NCI-H82 (cell line): ENCODE measurements at regions not wholly inside any gene's neighbourhood (a gene's known extent, or its start where the extent isn't known, plus 50 kb on each side); places are given as distances from the start of the nearest gene placed in this dataset.
A peak's percentile ranks its signal among the peaks of the same experiment; 100 is the strongest.

ENCODE experiments used
- DNase-seq: peaks from one replicate; lab custom pipeline; 2025; lab: John Stamatoyannopoulos, UW

GRCh38 chr1:39107341-39108290 lies 81.5 kb downstream of the NDUFS5 start:
- no peak for DNase-seq

GRCh38 chr1:39109644-39110043 lies 83.5 kb downstream of the NDUFS5 start:
- DNase-seq: no peak

GRCh38 chr1:39110325-39110851 lies 84.2 kb downstream of the NDUFS5 start:
- DNase-seq: no peak

- DNase-seq: no peak
Measured at GRCh38 chr1:39110882-39111281, 84.7 kb downstream of the NDUFS5 start.

- no peak for DNase-seq
Measured at GRCh38 chr1:39113109-39113743, 87.1 kb downstream of the NDUFS5 start.

- no peak for DNase-seq
Measured at GRCh38 chr1:39115271-39116110, 89.0 kb upstream of the MACF1 start.

- no peak for DNase-seq
Measured at GRCh38 chr1:39116116-39116607, 88.3 kb upstream of the MACF1 start.

- no peak for DNase-seq
Measured at GRCh38 chr1:39116860-39117728, 87.4 kb upstream of the MACF1 start.

- no peak for DNase-seq
Measured at GRCh38 chr1:39117899-39118450, 86.5 kb upstream of the MACF1 start.

- no peak for DNase-seq
Measured at GRCh38 chr1:39122056-39122455, 82.4 kb upstream of the MACF1 start.

- DNase-seq: no peak
Measured at GRCh38 chr1:39124282-39124681, 80.2 kb upstream of the MACF1 start.

- peak; percentile 26 for DNase-seq
Measured at GRCh38 chr1:39127513-39127912, 77.0 kb upstream of the MACF1 start.

- no peak for DNase-seq
Measured at GRCh38 chr1:39128126-39128525, 76.4 kb upstream of the MACF1 start.

GRCh38 chr1:39128959-39129358 lies 75.5 kb upstream of the MACF1 start:
- DNase-seq: no peak

- DNase-seq: peak; percentile 33
Measured at GRCh38 chr1:39129514-39129913, 75.0 kb upstream of the MACF1 start.

- no peak for DNase-seq
Measured at GRCh38 chr1:39130325-39130724, 74.2 kb upstream of the MACF1 start.

- no peak for DNase-seq
Measured at GRCh38 chr1:39131940-39132339, 72.6 kb upstream of the MACF1 start.

- DNase-seq: peak; percentile 85
Measured at GRCh38 chr1:39132505-39133339, 71.8 kb upstream of the MACF1 start.

- no peak for DNase-seq
Measured at GRCh38 chr1:39133340-39133684, 71.2 kb upstream of the MACF1 start.
